ENCODE measurements at regions not wholly inside any gene's neighbourhood (a gene's known extent, or its start where the extent isn't known, plus 50 kb on each side); places are given as distances from the start of the nearest gene placed in this dataset.

DNA sequence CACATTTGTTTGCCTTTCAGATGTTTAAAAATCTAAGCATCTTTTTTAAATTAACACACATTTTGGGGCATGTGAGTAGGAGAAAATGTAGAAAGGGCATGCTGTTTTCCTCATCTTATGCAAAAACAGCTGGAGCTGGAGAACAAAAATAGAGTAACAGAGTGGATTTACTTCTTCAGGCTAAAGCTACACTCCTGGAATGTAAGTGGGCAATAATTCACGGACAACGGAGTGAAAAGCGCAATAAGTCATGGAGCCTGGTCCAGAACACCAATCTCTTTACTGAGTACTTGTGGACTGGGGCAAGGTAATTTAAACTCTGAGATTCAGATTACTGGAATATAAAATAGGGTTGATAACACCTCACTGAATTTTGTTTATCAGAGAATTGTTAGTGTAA is 1018.8 kb upstream of the HS3ST1 start:
- TF ChIP-seq, protein P1, sequence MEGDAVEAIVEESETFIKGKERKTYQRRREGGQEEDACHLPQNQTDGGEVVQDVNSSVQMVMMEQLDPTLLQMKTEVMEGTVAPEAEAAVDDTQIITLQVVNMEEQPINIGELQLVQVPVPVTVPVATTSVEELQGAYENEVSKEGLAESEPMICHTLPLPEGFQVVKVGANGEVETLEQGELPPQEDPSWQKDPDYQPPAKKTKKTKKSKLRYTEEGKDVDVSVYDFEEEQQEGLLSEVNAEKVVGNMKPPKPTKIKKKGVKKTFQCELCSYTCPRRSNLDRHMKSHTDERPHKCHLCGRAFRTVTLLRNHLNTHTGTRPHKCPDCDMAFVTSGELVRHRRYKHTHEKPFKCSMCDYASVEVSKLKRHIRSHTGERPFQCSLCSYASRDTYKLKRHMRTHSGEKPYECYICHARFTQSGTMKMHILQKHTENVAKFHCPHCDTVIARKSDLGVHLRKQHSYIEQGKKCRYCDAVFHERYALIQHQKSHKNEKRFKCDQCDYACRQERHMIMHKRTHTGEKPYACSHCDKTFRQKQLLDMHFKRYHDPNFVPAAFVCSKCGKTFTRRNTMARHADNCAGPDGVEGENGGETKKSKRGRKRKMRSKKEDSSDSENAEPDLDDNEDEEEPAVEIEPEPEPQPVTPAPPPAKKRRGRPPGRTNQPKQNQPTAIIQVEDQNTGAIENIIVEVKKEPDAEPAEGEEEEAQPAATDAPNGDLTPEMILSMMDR (conservative IDR thresholded peaks at IDR 0.05; ENCODE audit: low read depth, low read length) = no peak
- TF ChIP-seq POLR2A (IDR thresholded peaks at IDR 0.05; ENCODE audit: low read depth, low read length) = no peak
- no peak for TF ChIP-seq RAD21 (IDR thresholded peaks at IDR 0.05; ENCODE audit: low read length)
- no peak for TF ChIP-seq MAZ (IDR thresholded peaks at IDR 0.05; ENCODE audit: borderline replicate concordance, low read depth, low read length)
- no peak for TF ChIP-seq RCOR1 (IDR thresholded peaks at IDR 0.05; ENCODE audit: insufficient replicate concordance, low read length)
- TF ChIP-seq CEBPB (IDR thresholded peaks at IDR 0.05; ENCODE audit: low read depth, low read length) = no peak
- no peak for TF ChIP-seq RFX5 (IDR thresholded peaks at IDR 0.05; ENCODE audit: low read depth, low read length)
- TF ChIP-seq CHD1 (IDR thresholded peaks at IDR 0.05; ENCODE audit: low read depth, low read length) = no peak
- TF ChIP-seq, protein P2, sequence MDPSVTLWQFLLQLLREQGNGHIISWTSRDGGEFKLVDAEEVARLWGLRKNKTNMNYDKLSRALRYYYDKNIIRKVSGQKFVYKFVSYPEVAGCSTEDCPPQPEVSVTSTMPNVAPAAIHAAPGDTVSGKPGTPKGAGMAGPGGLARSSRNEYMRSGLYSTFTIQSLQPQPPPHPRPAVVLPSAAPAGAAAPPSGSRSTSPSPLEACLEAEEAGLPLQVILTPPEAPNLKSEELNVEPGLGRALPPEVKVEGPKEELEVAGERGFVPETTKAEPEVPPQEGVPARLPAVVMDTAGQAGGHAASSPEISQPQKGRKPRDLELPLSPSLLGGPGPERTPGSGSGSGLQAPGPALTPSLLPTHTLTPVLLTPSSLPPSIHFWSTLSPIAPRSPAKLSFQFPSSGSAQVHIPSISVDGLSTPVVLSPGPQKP (IDR thresholded peaks at IDR 0.05; ENCODE audit: borderline replicate concordance, low read depth, low read length) = no peak
- no peak for TF ChIP-seq NFE2L2 (IDR thresholded peaks at IDR 0.05; ENCODE audit: low read depth, low read length)
- TF ChIP-seq, protein P3, sequence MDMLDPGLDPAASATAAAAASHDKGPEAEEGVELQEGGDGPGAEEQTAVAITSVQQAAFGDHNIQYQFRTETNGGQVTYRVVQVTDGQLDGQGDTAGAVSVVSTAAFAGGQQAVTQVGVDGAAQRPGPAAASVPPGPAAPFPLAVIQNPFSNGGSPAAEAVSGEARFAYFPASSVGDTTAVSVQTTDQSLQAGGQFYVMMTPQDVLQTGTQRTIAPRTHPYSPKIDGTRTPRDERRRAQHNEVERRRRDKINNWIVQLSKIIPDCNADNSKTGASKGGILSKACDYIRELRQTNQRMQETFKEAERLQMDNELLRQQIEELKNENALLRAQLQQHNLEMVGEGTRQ (IDR thresholded peaks at IDR 0.05; ENCODE audit: low read depth, low read length) = no peak
